HG03025 (cell line): ENCODE measurements at regions not wholly inside any gene's neighbourhood (a gene's known extent, or its start where the extent isn't known, plus 50 kb on each side); places are given as distances from the start of the nearest gene placed in this dataset.

ENCODE experiments used
- ATAC-seq: cut with Tn5 transposase; IDR thresholded peaks from one replicate; pipeline ENCODE4 v1.9.1; 2021; ENCODE audit warnings: mild to moderate bottlenecking, moderate library complexity; ENCODE audit not compliant: unreplicated experiment, low FRiP score

GRCh38 chr6:97668716-97669115 is 385.7 kb upstream of the MMS22L start:
- ATAC-seq = peak; percentile 35

GRCh38 chr6:97669191-97670031 is 386.4 kb upstream of the MMS22L start:
- ATAC-seq = peak; percentile 100

- ATAC-seq = no peak
Observed at GRCh38 chr6:97674802-97675201, 391.8 kb upstream of the MMS22L start.

GRCh38 chr6:97677626-97678025 is 394.6 kb upstream of the MMS22L start:
- ATAC-seq = no peak

- no peak for ATAC-seq
Observed at GRCh38 chr6:97687916-97688315, 404.9 kb upstream of the MMS22L start.

- ATAC-seq = no peak
Observed at GRCh38 chr6:97689078-97689754, 406.2 kb upstream of the MMS22L start.

GRCh38 chr6:97697456-97697855 is 414.4 kb upstream of the MMS22L start:
- ATAC-seq = no peak

- ATAC-seq = no peak
Observed at GRCh38 chr6:97701801-97702200, 418.8 kb upstream of the MMS22L start.

GRCh38 chr6:97702248-97702647 is 419.2 kb upstream of the MMS22L start:
- ATAC-seq = no peak

- no peak for ATAC-seq
Observed at GRCh38 chr6:97703661-97704060, 420.6 kb upstream of the MMS22L start.

GRCh38 chr6:97705568-97705967 is 422.6 kb upstream of the MMS22L start:
- ATAC-seq = no peak

GRCh38 chr6:97712751-97713150 is 429.7 kb upstream of the MMS22L start:
- no peak for ATAC-seq

GRCh38 chr6:97714772-97715171 is 431.8 kb upstream of the MMS22L start:
- ATAC-seq = no peak

- no peak for ATAC-seq
Observed at GRCh38 chr6:97717086-97717485, 434.1 kb upstream of the MMS22L start.

- no peak for ATAC-seq
Observed at GRCh38 chr6:97726378-97726777, 443.4 kb upstream of the MMS22L start.

- no peak for ATAC-seq
Observed at GRCh38 chr6:97732045-97732444, 449.0 kb upstream of the MMS22L start.

GRCh38 chr6:97757575-97757974 is 474.6 kb upstream of the MMS22L start:
- no peak for ATAC-seq

- ATAC-seq = no peak
Observed at GRCh38 chr6:97765461-97765860, 482.4 kb upstream of the MMS22L start.

- ATAC-seq = no peak
Observed at GRCh38 chr6:97771372-97771771, 488.4 kb upstream of the MMS22L start.

GRCh38 chr6:97775012-97775411 is 492.0 kb upstream of the MMS22L start:
- no peak for ATAC-seq

GRCh38 chr6:97778290-97779038 is 495.4 kb upstream of the MMS22L start:
- ATAC-seq = no peak
